ENCODE measurements at regions not wholly inside any gene's neighbourhood (a gene's known extent, or its start where the extent isn't known, plus 50 kb on each side); places are given as distances from the start of the nearest gene placed in this dataset.

DNA sequence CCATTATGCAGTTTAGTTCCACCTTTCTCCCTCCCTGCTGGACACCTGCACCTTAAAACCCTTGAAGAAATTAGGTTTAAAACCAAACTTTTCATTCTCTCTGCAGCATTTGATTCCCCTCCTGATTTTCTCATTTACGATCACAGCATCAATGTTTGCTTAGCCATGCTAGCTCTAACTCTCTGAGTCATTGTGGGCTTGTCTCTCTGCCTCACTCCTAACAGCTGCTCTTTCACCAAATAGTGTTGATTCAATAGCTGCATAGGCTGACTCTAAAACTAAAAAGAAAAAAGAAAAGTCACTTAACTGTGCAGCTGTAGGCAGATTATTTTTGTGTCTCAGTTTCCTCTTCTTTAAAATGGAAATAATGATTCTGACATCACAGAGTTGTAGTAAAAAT lies 1124.9 kb downstream of the DIAPH3 start:
- no peak overlapping the region for H3K4me2 ChIP-seq (ENCODE audit: control insufficient read depth, insufficient read depth)
- no peak for TF ChIP-seq ZSCAN29 (IDR thresholded peaks at IDR 0.05)
- TF ChIP-seq POLR2AphosphoS5 (IDR thresholded peaks at IDR 0.05; ENCODE audit: low read length): no peak
- no peak for TF ChIP-seq ZBED1 (IDR thresholded peaks at IDR 0.05; ENCODE audit: borderline replicate concordance)
- TF ChIP-seq SPI1 (IDR thresholded peaks at IDR 0.05; ENCODE audit: borderline replicate concordance, insufficient read depth, low read depth, low read length): no peak
- TF ChIP-seq, protein P1, sequence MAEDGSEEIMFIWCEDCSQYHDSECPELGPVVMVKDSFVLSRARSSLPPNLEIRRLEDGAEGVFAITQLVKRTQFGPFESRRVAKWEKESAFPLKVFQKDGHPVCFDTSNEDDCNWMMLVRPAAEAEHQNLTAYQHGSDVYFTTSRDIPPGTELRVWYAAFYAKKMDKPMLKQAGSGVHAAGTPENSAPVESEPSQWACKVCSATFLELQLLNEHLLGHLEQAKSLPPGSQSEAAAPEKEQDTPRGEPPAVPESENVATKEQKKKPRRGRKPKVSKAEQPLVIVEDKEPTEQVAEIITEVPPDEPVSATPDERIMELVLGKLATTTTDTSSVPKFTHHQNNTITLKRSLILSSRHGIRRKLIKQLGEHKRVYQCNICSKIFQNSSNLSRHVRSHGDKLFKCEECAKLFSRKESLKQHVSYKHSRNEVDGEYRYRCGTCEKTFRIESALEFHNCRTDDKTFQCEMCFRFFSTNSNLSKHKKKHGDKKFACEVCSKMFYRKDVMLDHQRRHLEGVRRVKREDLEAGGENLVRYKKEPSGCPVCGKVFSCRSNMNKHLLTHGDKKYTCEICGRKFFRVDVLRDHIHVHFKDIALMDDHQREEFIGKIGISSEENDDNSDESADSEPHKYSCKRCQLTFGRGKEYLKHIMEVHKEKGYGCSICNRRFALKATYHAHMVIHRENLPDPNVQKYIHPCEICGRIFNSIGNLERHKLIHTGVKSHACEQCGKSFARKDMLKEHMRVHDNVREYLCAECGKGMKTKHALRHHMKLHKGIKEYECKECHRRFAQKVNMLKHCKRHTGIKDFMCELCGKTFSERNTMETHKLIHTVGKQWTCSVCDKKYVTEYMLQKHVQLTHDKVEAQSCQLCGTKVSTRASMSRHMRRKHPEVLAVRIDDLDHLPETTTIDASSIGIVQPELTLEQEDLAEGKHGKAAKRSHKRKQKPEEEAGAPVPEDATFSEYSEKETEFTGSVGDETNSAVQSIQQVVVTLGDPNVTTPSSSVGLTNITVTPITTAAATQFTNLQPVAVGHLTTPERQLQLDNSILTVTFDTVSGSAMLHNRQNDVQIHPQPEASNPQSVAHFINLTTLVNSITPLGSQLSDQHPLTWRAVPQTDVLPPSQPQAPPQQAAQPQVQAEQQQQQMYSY (CRISPR knock-in tag; IDR thresholded peaks at IDR 0.05): no peak
- TF ChIP-seq SUPT20H (IDR thresholded peaks at IDR 0.05; ENCODE audit: borderline replicate concordance, control insufficient read depth, low read depth, low read length): no peak
- TF ChIP-seq, protein P2, sequence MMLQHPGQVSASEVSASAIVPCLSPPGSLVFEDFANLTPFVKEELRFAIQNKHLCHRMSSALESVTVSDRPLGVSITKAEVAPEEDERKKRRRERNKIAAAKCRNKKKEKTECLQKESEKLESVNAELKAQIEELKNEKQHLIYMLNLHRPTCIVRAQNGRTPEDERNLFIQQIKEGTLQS (IDR thresholded peaks at IDR 0.05; ENCODE audit: borderline replicate concordance, extremely low read depth, low read depth, low read length): no peak
- TF ChIP-seq CEBPB (IDR thresholded peaks at IDR 0.05; ENCODE audit: borderline replicate concordance in 1 of 2, low read depth in 2 of 2, low read length in 2 of 2): no peak
- TF ChIP-seq SMARCA5 (IDR thresholded peaks at IDR 0.05): no peak
- no peak for TF ChIP-seq MEF2B (IDR thresholded peaks at IDR 0.05; ENCODE audit: partially characterized antibody, poor library complexity, severe bottlenecking)
- TF ChIP-seq, protein P3, sequence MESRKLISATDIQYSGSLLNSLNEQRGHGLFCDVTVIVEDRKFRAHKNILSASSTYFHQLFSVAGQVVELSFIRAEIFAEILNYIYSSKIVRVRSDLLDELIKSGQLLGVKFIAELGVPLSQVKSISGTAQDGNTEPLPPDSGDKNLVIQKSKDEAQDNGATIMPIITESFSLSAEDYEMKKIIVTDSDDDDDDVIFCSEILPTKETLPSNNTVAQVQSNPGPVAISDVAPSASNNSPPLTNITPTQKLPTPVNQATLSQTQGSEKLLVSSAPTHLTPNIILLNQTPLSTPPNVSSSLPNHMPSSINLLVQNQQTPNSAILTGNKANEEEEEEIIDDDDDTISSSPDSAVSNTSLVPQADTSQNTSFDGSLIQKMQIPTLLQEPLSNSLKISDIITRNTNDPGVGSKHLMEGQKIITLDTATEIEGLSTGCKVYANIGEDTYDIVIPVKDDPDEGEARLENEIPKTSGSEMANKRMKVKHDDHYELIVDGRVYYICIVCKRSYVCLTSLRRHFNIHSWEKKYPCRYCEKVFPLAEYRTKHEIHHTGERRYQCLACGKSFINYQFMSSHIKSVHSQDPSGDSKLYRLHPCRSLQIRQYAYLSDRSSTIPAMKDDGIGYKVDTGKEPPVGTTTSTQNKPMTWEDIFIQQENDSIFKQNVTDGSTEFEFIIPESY (IDR thresholded peaks at IDR 0.05): no peak
- no peak for TF ChIP-seq POU2F2 (IDR thresholded peaks at IDR 0.05; ENCODE audit: borderline replicate concordance, low read depth, low read length)
- TF ChIP-seq NFYA (IDR thresholded peaks at IDR 0.05; ENCODE audit: borderline replicate concordance, low read depth, low read length): no peak
- TF ChIP-seq KLF5 (IDR thresholded peaks at IDR 0.05; ENCODE audit: partially characterized antibody): no peak
- TF ChIP-seq POLR2A (IDR thresholded peaks at IDR 0.05; ENCODE audit: low read depth, low read length): no peak
- no peak for TF ChIP-seq NRF1 (conservative IDR thresholded peaks at IDR 0.05; ENCODE audit: low read depth, low read length)
- TF ChIP-seq ZNF207 (IDR thresholded peaks at IDR 0.05; ENCODE audit: borderline replicate concordance): no peak
- H3K9ac ChIP-seq (ENCODE audit: control insufficient read depth, insufficient read depth, low read length): no peak overlapping the region
- H3K27me3 ChIP-seq (replicated peaks in 1 of 2; ENCODE audit: control insufficient read depth in 2 of 2, insufficient read depth in 2 of 2, low read length in 1 of 2): no peaks in the 10 kb centered on the region
- DNase-seq (ENCODE audit: low read depth, low spot score): no peak
- H3K79me2 ChIP-seq (ENCODE audit: control insufficient read depth, insufficient read depth, low read length): no peaks in the 10 kb centered on the region
- no TSS peak for BruUV-seq (replicated peaks)
- WGBS (ENCODE audit: insufficient coverage, insufficient replicate concordance, low lambda C conversion rate, missing lambda C conversion rate): 0% methylated on average over 1 of the region's 1 CpG
- POLR2A ChIA-PET: interaction anchor here (0.6 kb wide), 1 partner anchor 1440 kb away, joined by 6 read pairs; no protein-coding TSS in a partner anchor
- no peak overlapping the region for H3K27ac ChIP-seq (ENCODE audit: control insufficient read depth, insufficient read depth)
- no peaks in the 10 kb centered on the region for H4K20me1 ChIP-seq (ENCODE audit: control insufficient read depth, insufficient read depth)
- H2AFZ ChIP-seq (ENCODE audit: control insufficient read depth, low read depth, low read length): no peak overlapping the region
- SMC1A ChIA-PET (ENCODE audit: uncharacterized antibody, unreplicated experiment): interaction anchor here (0.6 to 1.7 kb wide), 4 partner anchors 10 to 67 kb away, joined by 3 to 4 read pairs (median 3); no protein-coding TSS in a partner anchor
- intact Hi-C loops (cut with micrococcal nuclease; ENCODE audit: unreplicated experiment) (no loop called here), in situ Hi-C loops (cut with MboI) (no loop called here)
- no peaks in the 10 kb centered on the region for H3K9me3 ChIP-seq (replicated peaks; ENCODE audit: control insufficient read depth, insufficient read depth, low read length)
- no peaks in the 10 kb centered on the region for H3K36me3 ChIP-seq (ENCODE audit: control insufficient read depth in 2 of 2, insufficient read depth in 2 of 2, low read length in 1 of 2)
- FAIRE-seq: no peak
- RAD21 ChIA-PET (ENCODE audit: unreplicated experiment): no interaction called here
- no peaks in the 10 kb centered on the region for H3K4me1 ChIP-seq (ENCODE audit: control insufficient read depth, insufficient read depth, low read length)
- CTCF ChIA-PET: interaction anchor here (2.0 kb wide), 1 partner anchor 32 kb away, joined by 7 read pairs; no protein-coding TSS in a partner anchor
- H3K4me3 ChIP-seq: no peak overlapping the region
- ATAC-seq: peak; percentile 28; the same call in 1 of the 3 replicates
